GM20000 (cell line): ENCODE measurements at regions not wholly inside any gene's neighbourhood (a gene's known extent, or its start where the extent isn't known, plus 50 kb on each side); places are given as distances from the start of the nearest gene placed in this dataset.

Experiments used
- DNase-seq: peaks from one replicate; pipeline ENCODE4 v3.0.0; 2012; ENCODE audit warnings: low spot score
- CTCF ChIP-seq: IDR thresholded peaks from 2 replicates; pipeline ENCODE4 v1.5.1; 2012; ENCODE audit warnings: mild to moderate bottlenecking, control low read depth; ENCODE audit errors: extremely low read depth, missing control alignments

- no peak for DNase-seq
- TF ChIP-seq CTCF: no peak
These were observed 113.0 kb upstream of the MME start for GRCh38 chr3:154967090-154967489.

- no peak for DNase-seq
- TF ChIP-seq CTCF: no peak
These were observed 123.3 kb upstream of the MME start for GRCh38 chr3:154956815-154957214.

GRCh38 chr3:154955907-154956533 lies 124.1 kb upstream of the MME start:
- TF ChIP-seq CTCF: no peak
- no peak for DNase-seq

GRCh38 chr3:154954757-154955156 lies 125.4 kb upstream of the MME start:
- DNase-seq: no peak
- TF ChIP-seq CTCF: no peak

- DNase-seq: no peak
- TF ChIP-seq CTCF: no peak
These were observed 126.6 kb upstream of the MME start for GRCh38 chr3:154953538-154953937.

- TF ChIP-seq CTCF: no peak
- no peak for DNase-seq
These were observed 127.6 kb upstream of the MME start for GRCh38 chr3:154952553-154952952.

- no peak for TF ChIP-seq CTCF
- DNase-seq: no peak
These were observed 136.1 kb upstream of the MME start for GRCh38 chr3:154943981-154944380.
